ENCODE measurements at regions not wholly inside any gene's neighbourhood (a gene's known extent, or its start where the extent isn't known, plus 50 kb on each side); places are given as distances from the start of the nearest gene placed in this dataset.

DNA sequence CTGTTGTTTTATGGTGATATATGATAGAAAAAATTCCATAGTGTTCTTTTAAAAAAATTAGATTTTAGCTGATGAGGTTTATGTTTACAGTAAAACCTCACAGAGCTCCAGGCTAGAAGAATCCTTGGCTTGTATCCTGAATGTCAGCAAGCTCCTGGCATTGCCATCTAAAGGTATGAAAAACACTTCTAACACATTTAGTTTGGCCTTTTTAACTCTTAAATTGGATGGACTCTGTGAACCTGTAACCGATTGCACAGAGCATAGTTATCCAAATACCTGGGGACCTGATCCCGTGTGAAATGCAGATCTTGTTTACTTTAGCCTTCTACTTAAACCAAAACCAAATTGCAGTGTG lies 241.1 kb upstream of the DCN start:
- TF ChIP-seq, protein P1, sequence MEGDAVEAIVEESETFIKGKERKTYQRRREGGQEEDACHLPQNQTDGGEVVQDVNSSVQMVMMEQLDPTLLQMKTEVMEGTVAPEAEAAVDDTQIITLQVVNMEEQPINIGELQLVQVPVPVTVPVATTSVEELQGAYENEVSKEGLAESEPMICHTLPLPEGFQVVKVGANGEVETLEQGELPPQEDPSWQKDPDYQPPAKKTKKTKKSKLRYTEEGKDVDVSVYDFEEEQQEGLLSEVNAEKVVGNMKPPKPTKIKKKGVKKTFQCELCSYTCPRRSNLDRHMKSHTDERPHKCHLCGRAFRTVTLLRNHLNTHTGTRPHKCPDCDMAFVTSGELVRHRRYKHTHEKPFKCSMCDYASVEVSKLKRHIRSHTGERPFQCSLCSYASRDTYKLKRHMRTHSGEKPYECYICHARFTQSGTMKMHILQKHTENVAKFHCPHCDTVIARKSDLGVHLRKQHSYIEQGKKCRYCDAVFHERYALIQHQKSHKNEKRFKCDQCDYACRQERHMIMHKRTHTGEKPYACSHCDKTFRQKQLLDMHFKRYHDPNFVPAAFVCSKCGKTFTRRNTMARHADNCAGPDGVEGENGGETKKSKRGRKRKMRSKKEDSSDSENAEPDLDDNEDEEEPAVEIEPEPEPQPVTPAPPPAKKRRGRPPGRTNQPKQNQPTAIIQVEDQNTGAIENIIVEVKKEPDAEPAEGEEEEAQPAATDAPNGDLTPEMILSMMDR (IDR thresholded peaks at IDR 0.05) = no peak
- no peak for TF ChIP-seq POLR2A (IDR thresholded peaks at IDR 0.05)

Data from right lobe of liver (tissue), 4 donors.